Right lobe of liver (tissue), 6 donors: ENCODE measurements at regions not wholly inside any gene's neighbourhood (a gene's known extent, or its start where the extent isn't known, plus 50 kb on each side); places are given as distances from the start of the nearest gene placed in this dataset.

ENCODE experiments used
- ATAC-seq, 4 donors: fragments of 200-7000 bp; cut with Tn5 transposase; one replicate each; pipeline ENCODE4 v1.9.1; 2020; ENCODE audit warnings: mild to moderate bottlenecking in 4 of 4, moderate library complexity in 4 of 4
- DNase-seq, 3 donors: peaks; one replicate each; pipeline ENCODE4 v3.0.0-alpha.2; 2020
- H3K27ac ChIP-seq, 3 donors: fragments of 200-600 bp; one replicate each; pipeline ENCODE4 v1.8.0; 2022
- H3K27me3 ChIP-seq, 2 donors: fragments of 200-600 bp; one replicate each; pipeline ENCODE4 v1.8.0; 2022
- H3K36me3 ChIP-seq, 4 donors: fragments of 200-600 bp; sonication (generic) in 1 of 4; one replicate each; pipeline versions ENCODE4 v1.5.1 to v1.8.0; 2017 to 2022; ENCODE audit warnings: control low read depth in 1 of 4
- H3K4me1 ChIP-seq, 4 donors: fragments of 200-600 bp; sonication (generic) in 1 of 4; one replicate each; pipeline versions ENCODE4 v1.5.1 to v1.8.0; 2017 to 2022; ENCODE audit warnings: control low read depth in 1 of 4
- H3K4me3 ChIP-seq, 3 donors: fragments of 200-600 bp; one replicate each; pipeline ENCODE4 v1.8.0; 2022
- H3K9me3 ChIP-seq, 4 donors: fragments of 200-600 bp; sonication (generic) in 1 of 4; one replicate each; pipeline versions ENCODE4 v1.5.1 to v1.8.0; 2017 to 2022; ENCODE audit warnings: control low read depth in 1 of 4
- CTCF ChIP-seq, 4 donors: fragments of 200-600 bp in 3 of 4; fragments of 450-650 bp in 1 of 4; IDR thresholded peaks; one replicate each; pipeline versions ENCODE4 v1.5.1 to v1.8.0; 2016 to 2022; ENCODE audit warnings: antibody characterized with exemption in 4 of 4, mild to moderate bottlenecking in 2 of 4
- POLR2A ChIP-seq: fragments of 450-650 bp; IDR thresholded peaks from one replicate; pipeline ENCODE4 v1.6.1; 2017; ENCODE audit warnings: antibody characterized with exemption, mild to moderate bottlenecking
- WGBS: methylation state at CpG from one replicate; pipeline ENCODE4 v1.1.6; 2018; ENCODE audit warnings: low coverage, low lambda C conversion rate; ENCODE audit not compliant: insufficient coverage; ENCODE audit errors: missing lambda C conversion rate; 5-methylcytosine and 5-hydroxymethylcytosine counted together
- intact Hi-C, 2 donors: fragments of 100-400 bp; cut with DNase I; formaldehyde crosslinking; loops; one replicate each; pipeline versions ENCODE4 v1.11.2 to v1.14.1; 2022
- donor health status: DM: no; HTN: yes; CAD: no.
- donor health status: DM: no; HTN: no; CAD: no.
- donor health status: DM: no; HTN: no; CAD: no.
- donor health status: DM: no; HTN: yes; CAD: no.
- donor health status: DM: no; HTN: yes; CAD: no.

DNA sequence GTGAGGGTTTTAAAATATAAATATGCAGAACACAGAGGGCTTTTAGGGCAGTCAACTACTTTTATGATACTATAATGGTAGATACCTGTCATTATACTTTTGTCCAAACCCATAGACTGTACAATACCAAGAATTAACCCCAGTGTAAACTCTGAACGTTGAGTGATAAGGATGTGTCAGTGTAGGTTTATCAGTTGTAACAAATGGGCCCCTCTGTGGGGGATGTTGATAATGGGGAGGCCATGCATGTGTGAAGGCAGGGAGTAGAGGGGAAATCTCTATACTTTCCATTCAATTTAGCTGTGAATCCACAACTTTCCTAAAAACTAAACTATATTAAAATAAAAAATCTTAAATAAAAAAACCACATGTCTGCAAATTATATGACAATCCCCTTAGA is 193.5 kb upstream of the CAMK1G start:
- no peak for DNase-seq
- WGBS, result 38% methylated on average over 1 of the region's 1 CpG

GRCh38 chr1:209390764-209391163 is 192.8 kb upstream of the CAMK1G start:
- intact Hi-C loops, result no loop called here
- Histone ChIP-seq H3K36me3 (no peaks in the 10 kb centered on the region), H3K4me1 (no peaks in the 10 kb centered on the region), H3K27me3 (no peaks in the 10 kb centered on the region), H3K27ac (no peak overlapping the region), H3K4me3 (no peak overlapping the region), H3K9me3 (no peaks in the 10 kb centered on the region)
- no peak for TF ChIP-seq CTCF (IDR thresholded peaks at IDR 0.05)
- no peak for TF ChIP-seq POLR2A
- ATAC-seq, result no peak
- WGBS, result 83% methylated on average over 1 of the region's 1 CpG
- no peak for DNase-seq

More for the DNA sequence above, 193.5 kb upstream of the CAMK1G start:
- Histone ChIP-seq H3K27ac (no peak overlapping the region), H3K27me3 (no peaks in the 10 kb centered on the region), H3K9me3 (no peaks in the 10 kb centered on the region), H3K4me3 (no peak overlapping the region), H3K4me1 (no peaks in the 10 kb centered on the region), H3K36me3 (no peaks in the 10 kb centered on the region)
- TF ChIP-seq CTCF (IDR thresholded peaks at IDR 0.05) (no peak), POLR2A (no peak)
- no peak for ATAC-seq
- intact Hi-C loops, result no loop called here

- no peaks in the 10 kb centered on the region for H3K4me1 ChIP-seq
- TF ChIP-seq CTCF (IDR thresholded peaks at IDR 0.05), result no peak
- no peak for TF ChIP-seq POLR2A
- DNase-seq (no peak), ATAC-seq (no peak)
- no peak overlapping the region for H3K27ac ChIP-seq
- intact Hi-C loops, result no loop called here
- H3K4me3 ChIP-seq, result no peak overlapping the region
- WGBS, result no CpG with 5 or more reads among the region's 2 CpGs
- no peaks in the 10 kb centered on the region for H3K9me3 ChIP-seq
- no peaks in the 10 kb centered on the region for H3K36me3 ChIP-seq
- no peaks in the 10 kb centered on the region for H3K27me3 ChIP-seq
Observed at GRCh38 chr1:209391792-209392191, 191.7 kb upstream of the CAMK1G start.

- no peak overlapping the region for H3K4me3 ChIP-seq
- DNase-seq, result no peak
- ATAC-seq, result no peak
- no peak for TF ChIP-seq CTCF (IDR thresholded peaks at IDR 0.05)
- no peak for TF ChIP-seq POLR2A
- intact Hi-C loops, result no loop called here
- no peak overlapping the region for H3K27ac ChIP-seq
- H3K36me3 ChIP-seq, result no peaks in the 10 kb centered on the region
- WGBS, result 10% methylated on average over 7 of the region's 7 CpGs
- no peaks in the 10 kb centered on the region for H3K9me3 ChIP-seq
- H3K4me1 ChIP-seq, result peaks cover 0 to 16% (median 8%) of the 10 kb centered on the region in 4 donors
- H3K27me3 ChIP-seq, result no peaks in the 10 kb centered on the region
Observed at GRCh38 chr1:209395169-209395568, 188.3 kb upstream of the CAMK1G start.

DNA sequence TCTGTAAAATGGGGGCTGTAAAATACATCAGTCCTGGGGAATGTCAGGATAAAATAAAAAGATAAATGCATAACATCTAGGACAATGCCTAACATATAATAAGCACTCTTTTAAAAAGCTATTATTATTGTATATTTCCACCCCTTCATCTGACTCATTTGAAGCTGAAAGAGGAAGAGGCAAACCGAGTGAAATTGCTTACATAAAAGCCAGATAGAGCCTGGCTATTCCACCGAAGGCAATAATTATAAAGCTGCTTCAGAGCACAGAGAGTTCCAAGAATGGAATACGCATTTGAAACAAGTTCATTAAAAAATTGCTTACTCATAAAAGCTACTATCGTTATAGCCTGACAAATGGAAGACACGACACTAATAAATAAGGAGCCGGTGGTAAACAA is 186.1 kb upstream of the CAMK1G start:
- ATAC-seq, result no peak
- TF ChIP-seq CTCF (IDR thresholded peaks at IDR 0.05), result no peak
- no peak for TF ChIP-seq POLR2A
- no peaks in the 10 kb centered on the region for H3K9me3 ChIP-seq
- no peak overlapping the region for H3K4me3 ChIP-seq
- DNase-seq, result no peak
- intact Hi-C loops, result no loop called here
- peaks cover 0 to 16% (median 8%) of the 10 kb centered on the region in 4 donors for H3K4me1 ChIP-seq
- H3K27ac ChIP-seq, result no peak overlapping the region
- whole genome bisulfite sequencing, result 52% methylated on average over 6 of the region's 6 CpGs
- H3K36me3 ChIP-seq, result no peaks in the 10 kb centered on the region
- no peaks in the 10 kb centered on the region for H3K27me3 ChIP-seq
